Memory B cell (primary cell): ENCODE measurements at regions not wholly inside any gene's neighbourhood (a gene's known extent, or its start where the extent isn't known, plus 50 kb on each side); places are given as distances from the start of the nearest gene placed in this dataset.

ENCODE experiments used
- ATAC-seq: fragments of 150-1000 bp; cut with Tn5 transposase; 2 replicates; pipeline ENCODE4 v1.10.0; 2021; ENCODE audit warnings: low read depth, mild to moderate bottlenecking, moderate library complexity
- DNase-seq, 2 donors: peaks; one replicate each; pipeline ENCODE4 v3.0.0; 2022; ENCODE audit warnings: low spot score in 2 of 2
- H3K27ac Mint-ChIP-seq: one replicate; pipeline ENCODE4 v1.8.0; 2022; ENCODE audit warnings: mild to moderate bottlenecking, moderate library complexity, mixed read lengths
- H3K27me3 Mint-ChIP-seq: one replicate; pipeline ENCODE4 v1.8.0; 2022; ENCODE audit warnings: mixed read lengths
- H3K36me3 Mint-ChIP-seq: one replicate; pipeline ENCODE4 v1.8.0; 2022; ENCODE audit warnings: mild to moderate bottlenecking, mixed read lengths
- H3K4me1 Mint-ChIP-seq: one replicate; pipeline ENCODE4 v1.8.0; 2022; ENCODE audit warnings: mixed read lengths
- H3K4me3 Mint-ChIP-seq: one replicate; pipeline ENCODE4 v1.8.0; 2022; ENCODE audit warnings: mild to moderate bottlenecking, moderate library complexity, mixed read lengths
- H3K9me3 Mint-ChIP-seq: one replicate; pipeline ENCODE4 v1.8.0; 2022; ENCODE audit warnings: mixed read lengths

DNA sequence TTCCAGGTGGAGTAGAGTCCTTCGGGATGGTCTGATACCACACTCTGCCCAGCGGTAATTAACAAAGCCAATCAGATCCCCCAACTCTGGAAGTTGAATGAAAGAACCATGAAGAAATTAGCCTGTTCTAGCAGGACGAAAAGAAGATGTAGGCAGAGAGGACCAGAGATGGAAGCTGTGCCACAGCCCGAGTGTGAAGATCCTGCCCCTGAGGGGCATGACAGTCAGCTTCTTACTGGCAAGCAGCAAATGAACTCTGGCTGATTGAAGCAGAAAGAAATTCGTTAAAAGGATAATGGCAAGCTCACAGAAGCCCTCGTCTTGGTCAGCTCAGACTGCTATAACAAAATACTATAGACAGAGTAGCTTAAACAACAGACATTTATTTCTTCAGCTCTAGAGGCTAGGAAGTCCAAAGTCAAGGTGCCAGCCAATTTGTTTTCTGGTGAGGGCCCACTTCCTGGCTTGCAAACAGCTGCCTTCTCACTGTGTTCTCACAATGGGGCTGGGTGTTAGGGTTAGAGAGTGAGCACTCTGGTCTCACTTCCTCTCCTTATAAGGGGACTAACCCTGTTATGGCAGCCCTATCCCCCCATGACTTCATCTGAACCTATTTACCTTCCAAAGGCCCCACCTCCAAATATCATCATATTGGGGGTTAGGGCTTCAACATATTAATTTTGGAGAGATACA, 307.1 kb downstream of the VPS13C start:
- H3K27me3 Mint-ChIP-seq: peaks cover 2% of the 10 kb centered on the region
- no peaks in the 10 kb centered on the region for H3K4me1 Mint-ChIP-seq
- DNase-seq (no peak), ATAC-seq (no peak)
- H3K36me3 Mint-ChIP-seq: no peaks in the 10 kb centered on the region
- no peak overlapping the region for H3K27ac Mint-ChIP-seq
- no peaks in the 10 kb centered on the region for H3K9me3 Mint-ChIP-seq
- H3K4me3 Mint-ChIP-seq: no peak overlapping the region

DNA sequence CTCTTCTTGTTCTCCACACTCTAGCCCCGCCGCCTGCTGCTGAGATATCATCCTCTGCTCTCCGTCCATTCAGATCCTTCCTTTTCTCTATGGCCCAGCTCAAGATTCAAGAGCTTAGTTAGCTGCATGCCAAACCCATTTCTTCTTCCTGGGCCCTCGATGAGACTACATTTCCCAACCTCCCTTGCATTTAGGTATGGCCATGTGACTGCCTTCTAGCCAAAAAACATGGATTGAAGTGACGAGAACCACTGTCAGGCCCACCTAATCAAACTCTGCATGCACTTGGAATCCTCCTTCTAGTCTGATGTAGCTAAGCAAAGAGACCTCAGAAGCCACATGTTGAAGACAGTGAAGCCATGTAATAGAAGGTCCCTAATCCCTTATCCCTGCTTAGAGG, 308.2 kb downstream of the VPS13C start:
- no peaks in the 10 kb centered on the region for H3K4me1 Mint-ChIP-seq
- no peak overlapping the region for H3K4me3 Mint-ChIP-seq

DNA sequence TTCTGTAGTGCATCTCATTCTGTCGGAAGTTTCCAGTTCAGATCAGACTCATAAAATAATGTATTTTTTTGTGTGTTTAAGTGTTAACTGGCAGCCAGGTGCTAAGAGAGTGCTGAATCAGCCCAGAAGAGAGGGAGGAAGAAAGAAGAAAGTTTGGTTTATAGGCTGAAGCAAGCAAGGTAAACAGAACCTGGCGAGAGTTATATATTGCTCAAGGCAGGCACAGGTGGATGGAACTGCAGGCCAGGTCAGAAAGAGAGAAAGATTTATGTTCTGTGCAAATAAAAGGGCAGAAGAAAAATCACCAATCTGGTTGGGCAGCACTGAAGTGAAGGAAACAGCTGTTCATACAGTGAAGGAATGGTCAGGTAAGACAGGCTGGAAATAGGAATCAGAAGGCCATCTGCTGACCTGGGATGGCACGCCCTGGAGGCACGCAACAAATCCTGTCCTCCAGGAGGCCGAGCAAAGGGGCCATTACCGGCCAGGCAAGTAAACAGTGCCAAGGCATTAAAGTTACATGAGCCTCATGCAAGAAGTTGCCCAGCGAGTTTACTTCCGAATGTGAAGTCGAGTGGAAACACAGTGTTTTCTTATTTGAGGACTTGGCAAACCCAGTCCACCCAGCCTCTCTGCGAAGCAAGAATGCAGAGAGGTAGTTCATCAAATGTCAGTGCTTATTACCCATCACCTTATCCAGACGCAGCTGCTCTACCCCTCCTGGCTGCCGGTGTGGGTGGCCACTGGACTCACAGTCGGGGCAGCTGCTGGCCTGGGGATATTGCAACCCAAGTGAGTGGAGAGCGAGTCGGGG, 309.8 kb downstream of the VPS13C start:
- Mint-ChIP-seq H3K27me3 (peaks cover under 1% of the 10 kb centered on the region), H3K9me3 (no peaks in the 10 kb centered on the region), H3K36me3 (no peaks in the 10 kb centered on the region), H3K27ac (no peak overlapping the region), H3K4me3 (no peak overlapping the region), H3K4me1 (no peaks in the 10 kb centered on the region)
- DNase-seq (no peak), ATAC-seq (no peak)

More for the DNA sequence above, 308.2 kb downstream of the VPS13C start:
- no peak overlapping the region for H3K27ac Mint-ChIP-seq
- no peak for DNase-seq
- H3K27me3 Mint-ChIP-seq: peaks cover 2% of the 10 kb centered on the region
- no peak for ATAC-seq
- no peaks in the 10 kb centered on the region for H3K36me3 Mint-ChIP-seq
- no peaks in the 10 kb centered on the region for H3K9me3 Mint-ChIP-seq

DNA sequence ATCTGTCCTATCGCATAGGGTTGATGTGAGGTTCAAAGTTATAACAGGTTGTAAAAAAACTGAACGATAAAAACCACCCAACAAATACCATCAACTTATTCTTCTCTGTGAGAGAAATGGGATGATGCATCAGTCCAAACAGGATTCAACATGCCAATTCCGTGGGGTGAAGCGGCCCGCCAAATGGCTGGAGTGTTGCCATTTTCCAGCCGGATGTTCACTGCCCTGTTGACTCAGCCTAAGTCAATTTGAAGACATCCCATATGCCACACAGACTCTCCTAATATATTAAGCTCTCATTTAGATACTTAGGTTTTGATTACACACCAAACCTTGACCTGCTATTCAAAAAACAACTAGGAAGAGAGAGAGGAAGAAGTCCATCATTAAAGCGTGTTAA, 311.1 kb downstream of the VPS13C start:
- DNase-seq (no peak), ATAC-seq (no peak)
- no peaks in the 10 kb centered on the region for H3K4me1 Mint-ChIP-seq
- no peaks in the 10 kb centered on the region for H3K36me3 Mint-ChIP-seq
- peaks cover 3% of the 10 kb centered on the region for H3K27me3 Mint-ChIP-seq
- H3K9me3 Mint-ChIP-seq: no peaks in the 10 kb centered on the region
- H3K4me3 Mint-ChIP-seq: no peak overlapping the region
- no peak overlapping the region for H3K27ac Mint-ChIP-seq

DNA sequence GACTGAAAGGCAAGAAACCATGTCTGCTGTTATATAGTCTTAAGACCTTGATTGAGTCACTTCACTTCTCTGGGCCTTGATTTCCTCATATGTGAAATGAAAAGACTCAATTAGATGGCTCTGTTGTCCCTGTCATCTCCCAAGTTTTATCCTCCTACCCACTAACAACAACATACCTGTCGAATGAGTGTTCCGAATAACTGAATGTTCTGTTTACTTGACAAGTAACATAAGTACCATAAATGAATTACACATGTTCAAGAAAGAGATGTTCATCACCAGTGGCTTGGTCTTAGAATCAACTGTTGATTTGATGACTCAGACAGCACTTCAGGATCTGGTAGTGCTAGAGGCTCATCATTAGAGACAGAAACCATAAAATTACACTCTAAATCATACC, 311.7 kb downstream of the VPS13C start:
- Mint-ChIP-seq H3K4me3 (no peak overlapping the region), H3K36me3 (no peaks in the 10 kb centered on the region), H3K9me3 (no peaks in the 10 kb centered on the region), H3K27ac (no peak overlapping the region), H3K4me1 (no peaks in the 10 kb centered on the region), H3K27me3 (peaks cover 3% of the 10 kb centered on the region)
- ATAC-seq: no peak
- DNase-seq: no peak

DNA sequence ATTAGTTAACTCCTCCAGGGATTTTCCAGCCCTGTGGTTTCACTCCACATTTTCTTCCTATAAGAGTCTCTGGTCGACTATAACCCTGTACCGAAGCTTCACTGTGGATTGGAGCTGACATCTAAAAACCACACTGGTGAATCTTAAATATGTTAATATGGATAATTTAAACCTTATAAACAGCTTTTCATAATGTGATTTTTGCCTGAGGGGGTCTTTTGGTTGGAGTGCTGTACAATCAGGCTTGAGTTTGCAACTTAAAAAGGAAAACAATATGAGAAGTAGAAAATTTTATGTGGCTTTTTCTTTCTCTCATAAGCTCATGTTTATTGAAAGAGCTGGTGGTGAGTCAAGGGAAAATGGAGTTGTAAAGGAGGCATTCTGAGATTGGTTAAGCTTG, 313.7 kb downstream of the VPS13C start:
- Mint-ChIP-seq H3K27ac (no peak overlapping the region), H3K9me3 (no peaks in the 10 kb centered on the region), H3K27me3 (peaks cover 3% of the 10 kb centered on the region), H3K4me1 (no peaks in the 10 kb centered on the region), H3K36me3 (no peaks in the 10 kb centered on the region), H3K4me3 (no peak overlapping the region)
- no peak for DNase-seq
- ATAC-seq: no peak

DNA sequence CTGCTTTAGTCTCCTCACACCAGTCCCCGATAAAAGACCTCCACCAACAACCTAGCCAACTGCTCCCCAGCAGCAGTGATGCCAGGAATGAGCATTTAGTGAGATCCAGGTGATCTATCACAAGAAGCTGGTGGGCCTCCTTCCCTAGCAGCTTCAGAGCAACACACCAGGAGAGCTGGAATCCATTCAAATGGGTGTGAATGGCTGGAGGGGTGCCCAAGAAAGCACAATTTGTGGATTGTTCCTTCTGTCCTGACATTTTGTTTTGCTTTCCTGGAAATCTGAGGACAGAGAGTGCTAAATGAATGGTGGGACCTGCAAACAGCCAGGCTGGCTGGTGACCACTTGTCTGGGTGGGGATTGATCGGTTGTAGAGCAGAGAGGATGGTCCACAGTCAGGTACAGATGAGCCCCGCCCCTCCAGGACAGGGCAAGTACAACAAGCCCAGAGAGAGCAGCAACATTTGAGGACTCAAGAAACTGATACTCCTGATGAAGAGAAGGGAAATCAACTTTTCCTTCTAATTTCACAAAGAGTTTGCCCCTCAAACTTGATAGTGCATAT, 316.8 kb downstream of the VPS13C start:
- Mint-ChIP-seq H3K4me3 (no peak overlapping the region), H3K27ac (no peak overlapping the region), H3K36me3 (no peaks in the 10 kb centered on the region), H3K4me1 (no peaks in the 10 kb centered on the region), H3K27me3 (peaks cover 3% of the 10 kb centered on the region), H3K9me3 (no peaks in the 10 kb centered on the region)
- no peak for ATAC-seq
- DNase-seq: no peak

DNA sequence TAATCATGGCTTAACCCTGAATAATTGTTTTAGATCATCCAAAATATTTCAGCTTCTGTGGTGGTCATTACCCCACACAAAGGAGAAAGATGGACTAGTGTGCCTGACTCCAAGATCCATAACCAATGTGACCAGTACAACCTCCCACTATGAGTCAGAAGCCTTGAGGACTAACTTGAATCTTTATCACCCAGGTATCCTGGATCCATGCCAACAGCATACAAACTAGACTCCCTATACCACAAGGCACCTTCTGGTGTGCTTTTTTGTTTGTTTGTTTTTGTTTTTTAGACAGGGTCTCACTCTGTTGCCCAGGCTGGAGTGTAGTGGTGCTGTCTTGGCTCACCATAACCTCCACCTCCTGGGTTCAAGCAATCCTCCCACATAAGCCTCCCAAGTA, 317.7 kb downstream of the VPS13C start:
- Mint-ChIP-seq H3K4me1 (no peaks in the 10 kb centered on the region), H3K4me3 (no peak overlapping the region), H3K9me3 (no peaks in the 10 kb centered on the region), H3K36me3 (no peaks in the 10 kb centered on the region), H3K27me3 (peaks cover 3% of the 10 kb centered on the region), H3K27ac (no peak overlapping the region)
- ATAC-seq (no peak), DNase-seq (no peak)

DNA sequence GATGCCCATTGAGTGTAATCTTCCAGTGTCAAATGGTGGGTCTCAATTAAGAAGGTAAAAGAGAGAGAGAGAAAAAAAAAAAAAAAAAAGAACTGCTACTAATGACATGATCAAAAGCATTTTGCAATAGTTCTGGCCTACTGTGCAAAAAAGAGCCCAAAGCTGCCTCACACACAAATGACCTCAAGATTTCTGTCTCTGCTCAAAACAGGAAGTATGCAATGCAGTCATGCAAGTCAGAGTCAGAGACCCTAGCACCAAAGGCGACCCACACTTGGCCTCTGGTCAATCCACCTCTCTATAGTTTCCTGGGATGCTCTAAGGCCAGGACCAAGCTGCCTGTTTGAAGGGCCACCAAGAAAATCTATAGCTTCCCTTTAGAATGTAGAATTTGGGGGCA, 323.5 kb downstream of the VPS13C start:
- Mint-ChIP-seq H3K27me3 (no peaks in the 10 kb centered on the region), H3K4me3 (no peak overlapping the region), H3K4me1 (peaks cover 2% of the 10 kb centered on the region), H3K27ac (no peak overlapping the region), H3K36me3 (no peaks in the 10 kb centered on the region), H3K9me3 (no peaks in the 10 kb centered on the region)
- ATAC-seq: no peak
- DNase-seq: no peak

DNA sequence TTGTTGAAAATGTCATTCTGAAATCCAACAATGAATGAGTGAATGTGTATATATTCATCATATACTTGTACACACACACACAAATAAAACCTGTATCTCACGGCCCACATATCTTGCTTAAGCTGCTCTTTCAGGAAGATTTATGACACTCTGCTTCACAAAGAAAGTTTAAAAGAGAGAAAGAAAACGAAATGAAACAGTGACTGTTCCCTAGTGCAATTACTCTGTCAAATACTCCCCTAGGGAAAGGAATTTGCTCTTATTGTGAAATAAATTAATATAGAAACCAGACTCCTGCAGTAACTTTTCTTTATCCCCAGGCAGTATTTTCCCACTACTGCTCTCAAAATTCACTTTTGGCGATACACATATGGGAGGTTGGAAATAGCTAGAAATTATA, 329.1 kb downstream of the VPS13C start:
- H3K9me3 Mint-ChIP-seq: no peaks in the 10 kb centered on the region
- no peak for ATAC-seq
- H3K27me3 Mint-ChIP-seq: no peaks in the 10 kb centered on the region
- H3K4me1 Mint-ChIP-seq: no peaks in the 10 kb centered on the region
- H3K27ac Mint-ChIP-seq: no peak overlapping the region
- H3K4me3 Mint-ChIP-seq: no peak overlapping the region
- H3K36me3 Mint-ChIP-seq: no peaks in the 10 kb centered on the region
- DNase-seq: no peak

DNA sequence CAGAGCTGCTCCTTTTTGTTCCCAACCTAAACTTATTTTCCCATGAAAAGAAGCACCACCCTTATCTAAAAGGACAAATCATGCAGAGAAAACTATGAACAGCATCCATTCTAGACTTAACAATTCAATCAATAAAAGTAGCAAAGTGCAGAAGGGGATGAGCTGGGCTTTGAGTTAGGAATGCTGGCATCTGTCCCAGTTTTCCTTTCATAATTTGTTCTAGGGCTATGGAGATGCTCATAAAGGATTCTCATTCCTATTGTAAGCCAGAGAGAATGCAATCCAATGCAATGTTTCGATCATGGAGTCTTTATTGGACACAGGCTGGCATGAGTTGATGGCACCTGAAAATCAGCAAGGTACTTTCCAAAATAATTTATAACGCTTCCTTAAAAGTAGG, 330.6 kb downstream of the VPS13C start:
- no peaks in the 10 kb centered on the region for H3K9me3 Mint-ChIP-seq
- ATAC-seq (no peak), DNase-seq (no peak)
- peaks cover 3% of the 10 kb centered on the region for H3K27me3 Mint-ChIP-seq
- H3K4me1 Mint-ChIP-seq: no peaks in the 10 kb centered on the region
- no peaks in the 10 kb centered on the region for H3K36me3 Mint-ChIP-seq
- no peak overlapping the region for H3K4me3 Mint-ChIP-seq
- H3K27ac Mint-ChIP-seq: no peak overlapping the region

DNA sequence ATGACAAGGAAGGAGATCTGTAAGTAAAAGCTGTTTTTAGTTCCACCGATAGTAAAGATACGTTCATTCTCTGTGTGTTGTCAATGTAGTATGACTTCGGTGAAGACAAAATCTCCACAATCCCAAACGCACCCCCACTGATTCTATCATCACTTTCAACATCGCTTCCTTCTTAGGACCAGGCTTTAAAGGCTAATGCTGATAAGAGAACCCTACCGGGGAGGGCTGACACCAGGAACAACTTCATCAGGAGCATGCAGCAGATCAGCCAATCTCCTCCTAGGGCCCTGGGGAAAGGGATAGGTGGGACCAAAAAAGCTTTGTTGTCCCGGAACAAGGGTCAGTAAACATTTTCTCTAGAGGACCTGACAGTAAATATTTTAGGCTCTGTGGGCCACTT, 334.1 kb downstream of the VPS13C start:
- no peaks in the 10 kb centered on the region for H3K9me3 Mint-ChIP-seq
- peaks cover 9% of the 10 kb centered on the region for H3K27me3 Mint-ChIP-seq
- no peak overlapping the region for H3K4me3 Mint-ChIP-seq
- no peaks in the 10 kb centered on the region for H3K4me1 Mint-ChIP-seq
- no peaks in the 10 kb centered on the region for H3K36me3 Mint-ChIP-seq
- DNase-seq (no peak), ATAC-seq (no peak)
- H3K27ac Mint-ChIP-seq: no peak overlapping the region

DNA sequence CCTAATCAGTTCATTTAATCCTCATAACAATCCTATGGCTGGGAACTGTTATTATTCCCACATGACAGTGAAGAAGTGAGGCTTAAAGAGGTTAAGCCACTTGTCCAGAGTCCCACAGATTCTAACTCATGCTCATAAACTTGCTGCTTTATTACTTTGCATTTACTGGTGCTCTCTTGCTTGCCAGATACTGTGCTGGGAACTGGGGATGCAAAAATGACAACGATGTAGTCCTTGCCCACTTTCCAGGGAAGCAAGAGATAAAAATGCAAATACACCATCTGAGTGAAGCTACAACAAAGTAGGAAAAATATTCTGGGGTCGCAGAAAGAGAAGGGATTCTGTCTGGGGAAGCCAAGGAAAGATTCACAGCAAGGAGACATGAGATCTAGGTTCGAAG, 335.0 kb downstream of the VPS13C start:
- no peak for ATAC-seq
- Mint-ChIP-seq H3K4me1 (no peaks in the 10 kb centered on the region), H3K9me3 (no peaks in the 10 kb centered on the region), H3K27ac (no peak overlapping the region), H3K27me3 (peaks cover 10% of the 10 kb centered on the region), H3K4me3 (no peak overlapping the region), H3K36me3 (no peaks in the 10 kb centered on the region)
- DNase-seq: no peak

DNA sequence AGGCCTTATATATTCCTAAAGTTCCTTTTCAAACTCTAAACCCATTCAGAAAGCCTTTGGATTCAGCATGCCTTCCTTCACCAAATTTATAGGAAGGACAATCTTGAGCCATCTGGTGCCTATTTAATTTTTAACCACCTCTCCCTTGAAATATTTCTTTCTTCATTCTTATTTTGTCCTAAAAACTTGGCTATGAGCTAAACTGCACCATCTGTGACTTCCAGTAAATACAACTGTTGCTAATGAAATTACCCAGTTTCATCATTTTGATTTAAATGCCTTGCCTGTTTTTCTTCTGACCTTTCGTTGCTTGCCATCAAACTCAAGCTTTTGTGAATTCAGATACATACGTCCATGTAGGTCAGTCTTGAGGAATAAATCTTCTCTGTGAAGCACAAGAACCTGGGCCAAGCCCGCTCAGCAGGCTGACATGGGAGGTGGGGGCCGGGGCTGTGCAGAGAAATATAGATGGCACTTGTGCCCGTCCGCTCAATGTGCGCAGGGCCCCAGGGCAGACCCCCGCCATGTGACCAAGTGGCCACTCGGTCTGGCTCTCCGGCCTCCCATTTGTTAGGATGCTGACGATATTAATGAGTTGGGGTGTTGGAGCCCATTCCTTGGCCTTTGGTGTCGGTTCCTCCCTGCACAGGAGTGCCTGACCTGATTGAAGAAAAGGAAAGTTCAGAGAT, 335.9 kb downstream of the VPS13C start:
- ATAC-seq: no peak
- Mint-ChIP-seq H3K9me3 (no peaks in the 10 kb centered on the region), H3K27me3 (peaks cover 10% of the 10 kb centered on the region), H3K4me1 (no peaks in the 10 kb centered on the region), H3K36me3 (no peaks in the 10 kb centered on the region), H3K27ac (no peak overlapping the region), H3K4me3 (no peak overlapping the region)
- DNase-seq: no peak
